ENCODE measurements at regions not wholly inside any gene's neighbourhood (a gene's known extent, or its start where the extent isn't known, plus 50 kb on each side); places are given as distances from the start of the nearest gene placed in this dataset.

DNA sequence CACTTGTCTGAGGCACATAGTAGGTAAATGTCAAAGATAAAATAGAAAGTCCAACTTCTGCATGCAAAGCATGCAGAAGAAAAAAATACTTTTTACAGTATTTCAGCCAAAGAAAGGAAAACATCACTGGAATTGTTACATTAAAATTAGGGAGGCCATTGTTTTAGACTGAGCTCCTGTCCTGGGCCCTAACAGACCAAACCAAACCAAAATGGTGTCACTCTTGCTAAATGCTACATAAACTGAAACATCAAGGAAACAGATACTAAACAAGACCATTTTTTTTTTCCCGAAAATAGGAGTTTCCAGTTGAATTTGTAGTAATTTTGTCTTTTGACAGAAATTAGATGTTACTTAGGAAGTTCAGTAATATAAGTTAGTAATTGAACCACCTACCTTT, 508.8 kb downstream of the DSC3 start:
- TF ChIP-seq, protein P1, sequence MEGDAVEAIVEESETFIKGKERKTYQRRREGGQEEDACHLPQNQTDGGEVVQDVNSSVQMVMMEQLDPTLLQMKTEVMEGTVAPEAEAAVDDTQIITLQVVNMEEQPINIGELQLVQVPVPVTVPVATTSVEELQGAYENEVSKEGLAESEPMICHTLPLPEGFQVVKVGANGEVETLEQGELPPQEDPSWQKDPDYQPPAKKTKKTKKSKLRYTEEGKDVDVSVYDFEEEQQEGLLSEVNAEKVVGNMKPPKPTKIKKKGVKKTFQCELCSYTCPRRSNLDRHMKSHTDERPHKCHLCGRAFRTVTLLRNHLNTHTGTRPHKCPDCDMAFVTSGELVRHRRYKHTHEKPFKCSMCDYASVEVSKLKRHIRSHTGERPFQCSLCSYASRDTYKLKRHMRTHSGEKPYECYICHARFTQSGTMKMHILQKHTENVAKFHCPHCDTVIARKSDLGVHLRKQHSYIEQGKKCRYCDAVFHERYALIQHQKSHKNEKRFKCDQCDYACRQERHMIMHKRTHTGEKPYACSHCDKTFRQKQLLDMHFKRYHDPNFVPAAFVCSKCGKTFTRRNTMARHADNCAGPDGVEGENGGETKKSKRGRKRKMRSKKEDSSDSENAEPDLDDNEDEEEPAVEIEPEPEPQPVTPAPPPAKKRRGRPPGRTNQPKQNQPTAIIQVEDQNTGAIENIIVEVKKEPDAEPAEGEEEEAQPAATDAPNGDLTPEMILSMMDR (IDR thresholded peaks at IDR 0.05), result no peak
- TF ChIP-seq TCF7L2 (IDR thresholded peaks at IDR 0.05; ENCODE audit: low read depth, low read length), result no peak

Data from Panc1 (cell line).